Fibroblast of villous mesenchyme (primary cell): ENCODE measurements at regions not wholly inside any gene's neighbourhood (a gene's known extent, or its start where the extent isn't known, plus 50 kb on each side); places are given as distances from the start of the nearest gene placed in this dataset.

Experiments used
- DNase-seq: peaks from one replicate; pipeline ENCODE4 v3.0.0-alpha.2; 2010; ENCODE audit warnings: low read depth
- H3K4me3 ChIP-seq: 2 replicates; pipeline ENCODE4 v1.5.1; 2011; ENCODE audit warnings: low read depth, mild to moderate bottlenecking, low read length
- CTCF ChIP-seq: IDR thresholded peaks from 2 replicates; pipeline ENCODE4 v1.5.1; 2012; ENCODE audit warnings: low read depth, mild to moderate bottlenecking, low read length; ENCODE audit not compliant: insufficient read depth

GRCh38 chr12:87813476-87814234 is 215.5 kb downstream of the C12orf50 start:
- TF ChIP-seq CTCF, result no peak
- no peak overlapping the region for H3K4me3 ChIP-seq
- DNase-seq, result no peak

- H3K4me3 ChIP-seq, result no peak overlapping the region
Measured at GRCh38 chr12:87812681-87813080, 216.5 kb downstream of the C12orf50 start.

GRCh38 chr12:87812030-87812429 is 217.2 kb downstream of the C12orf50 start:
- H3K4me3 ChIP-seq, result no peak overlapping the region
- TF ChIP-seq CTCF, result no peak
- no peak for DNase-seq

More at GRCh38 chr12:87812681-87813080, 216.5 kb downstream of the C12orf50 start:
- DNase-seq, result no peak
- TF ChIP-seq CTCF, result no peak

- no peak for TF ChIP-seq CTCF
- DNase-seq, result no peak
- H3K4me3 ChIP-seq, result no peak overlapping the region
Measured at GRCh38 chr12:87809916-87810315, 219.3 kb downstream of the C12orf50 start.

GRCh38 chr12:87807086-87807485 is 222.1 kb downstream of the C12orf50 start:
- H3K4me3 ChIP-seq, result no peak overlapping the region
- DNase-seq, result no peak
- no peak for TF ChIP-seq CTCF

GRCh38 chr12:87806310-87806709 is 222.9 kb downstream of the C12orf50 start:
- TF ChIP-seq CTCF, result no peak
- H3K4me3 ChIP-seq, result no peak overlapping the region
- no peak for DNase-seq

- TF ChIP-seq CTCF, result no peak
- no peak overlapping the region for H3K4me3 ChIP-seq
- no peak for DNase-seq
Measured at GRCh38 chr12:87804386-87804785, 224.8 kb downstream of the C12orf50 start.
